GM12873 (cell line): ENCODE measurements at regions not wholly inside any gene's neighbourhood (a gene's known extent, or its start where the extent isn't known, plus 50 kb on each side); places are given as distances from the start of the nearest gene placed in this dataset.

Experiments
- TF ChIP-seq, protein P1 (sequence below): IDR thresholded peaks from 2 replicates; pipeline ENCODE4 v1.5.1; 2012; ENCODE audit warnings: low read depth, mild to moderate bottlenecking, moderate library complexity, low read length, control low read depth; ENCODE audit not compliant: insufficient read depth; ENCODE audit errors: missing control alignments

DNA sequence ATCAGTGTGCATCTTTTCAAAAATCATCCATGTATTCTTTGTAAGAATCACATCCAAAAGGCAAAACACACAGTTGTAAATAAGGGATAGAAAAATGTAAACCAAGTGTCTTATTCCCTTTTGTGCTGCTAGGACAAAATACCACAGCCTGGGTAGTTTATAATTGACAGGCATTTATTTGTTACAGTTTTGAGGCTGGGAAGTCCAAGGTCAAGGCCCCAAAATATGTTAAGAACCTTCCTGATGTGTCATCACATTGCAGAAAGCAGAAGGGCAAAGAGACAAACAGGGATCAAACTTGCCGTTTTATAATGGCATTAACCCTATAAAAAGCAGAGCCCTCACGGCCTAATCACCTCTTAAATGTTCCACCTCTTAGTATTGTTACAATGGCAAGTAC lies 364.8 kb downstream of the MED10 start:
- TF ChIP-seq, protein P1, sequence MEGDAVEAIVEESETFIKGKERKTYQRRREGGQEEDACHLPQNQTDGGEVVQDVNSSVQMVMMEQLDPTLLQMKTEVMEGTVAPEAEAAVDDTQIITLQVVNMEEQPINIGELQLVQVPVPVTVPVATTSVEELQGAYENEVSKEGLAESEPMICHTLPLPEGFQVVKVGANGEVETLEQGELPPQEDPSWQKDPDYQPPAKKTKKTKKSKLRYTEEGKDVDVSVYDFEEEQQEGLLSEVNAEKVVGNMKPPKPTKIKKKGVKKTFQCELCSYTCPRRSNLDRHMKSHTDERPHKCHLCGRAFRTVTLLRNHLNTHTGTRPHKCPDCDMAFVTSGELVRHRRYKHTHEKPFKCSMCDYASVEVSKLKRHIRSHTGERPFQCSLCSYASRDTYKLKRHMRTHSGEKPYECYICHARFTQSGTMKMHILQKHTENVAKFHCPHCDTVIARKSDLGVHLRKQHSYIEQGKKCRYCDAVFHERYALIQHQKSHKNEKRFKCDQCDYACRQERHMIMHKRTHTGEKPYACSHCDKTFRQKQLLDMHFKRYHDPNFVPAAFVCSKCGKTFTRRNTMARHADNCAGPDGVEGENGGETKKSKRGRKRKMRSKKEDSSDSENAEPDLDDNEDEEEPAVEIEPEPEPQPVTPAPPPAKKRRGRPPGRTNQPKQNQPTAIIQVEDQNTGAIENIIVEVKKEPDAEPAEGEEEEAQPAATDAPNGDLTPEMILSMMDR, result no peak

DNA sequence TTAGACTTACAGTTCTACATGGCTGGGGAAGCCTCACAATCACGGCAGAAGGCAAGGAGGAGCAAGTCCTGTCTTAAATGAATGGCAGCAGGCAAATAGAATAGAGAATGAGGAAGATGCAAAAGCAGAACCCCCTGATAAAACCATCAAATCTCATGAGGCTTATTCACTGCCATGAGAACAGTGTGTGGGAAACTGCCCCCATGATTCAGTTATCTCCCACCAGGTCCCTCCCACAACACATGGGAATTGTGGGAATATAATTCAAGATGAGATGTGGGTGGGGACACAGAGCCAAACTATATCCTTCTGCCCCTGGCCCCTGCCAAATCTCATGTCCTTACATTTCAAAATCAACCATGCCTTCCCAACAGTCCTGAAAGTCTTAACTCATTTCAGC lies 367.1 kb downstream of the MED10 start:
- TF ChIP-seq, protein P1, result no peak

DNA sequence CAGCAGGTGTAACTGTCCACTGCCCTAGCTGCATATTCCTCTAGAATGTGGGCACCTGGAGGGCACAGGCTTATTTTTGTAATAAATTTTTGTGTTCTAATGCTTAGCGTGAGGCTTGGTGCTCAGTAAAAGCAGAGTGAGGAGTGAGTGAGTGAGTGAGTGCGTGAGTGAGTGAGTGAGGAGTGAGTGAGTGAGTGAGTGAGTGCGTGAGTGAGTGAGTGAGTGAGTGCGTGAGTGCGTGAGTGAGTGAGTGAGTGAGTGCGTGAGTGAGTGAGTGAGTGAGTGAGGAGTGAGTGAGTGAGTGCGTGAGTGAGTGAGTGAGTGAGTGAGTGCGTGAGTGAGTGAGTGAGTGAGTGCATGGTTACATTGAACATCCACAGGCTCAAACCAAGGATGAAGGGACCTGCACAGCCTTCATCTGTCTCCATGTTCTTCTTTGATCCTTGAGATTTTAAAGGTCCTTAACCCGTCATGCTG lies 371.5 kb downstream of the MED10 start:
- TF ChIP-seq, protein P1, result no peak

DNA sequence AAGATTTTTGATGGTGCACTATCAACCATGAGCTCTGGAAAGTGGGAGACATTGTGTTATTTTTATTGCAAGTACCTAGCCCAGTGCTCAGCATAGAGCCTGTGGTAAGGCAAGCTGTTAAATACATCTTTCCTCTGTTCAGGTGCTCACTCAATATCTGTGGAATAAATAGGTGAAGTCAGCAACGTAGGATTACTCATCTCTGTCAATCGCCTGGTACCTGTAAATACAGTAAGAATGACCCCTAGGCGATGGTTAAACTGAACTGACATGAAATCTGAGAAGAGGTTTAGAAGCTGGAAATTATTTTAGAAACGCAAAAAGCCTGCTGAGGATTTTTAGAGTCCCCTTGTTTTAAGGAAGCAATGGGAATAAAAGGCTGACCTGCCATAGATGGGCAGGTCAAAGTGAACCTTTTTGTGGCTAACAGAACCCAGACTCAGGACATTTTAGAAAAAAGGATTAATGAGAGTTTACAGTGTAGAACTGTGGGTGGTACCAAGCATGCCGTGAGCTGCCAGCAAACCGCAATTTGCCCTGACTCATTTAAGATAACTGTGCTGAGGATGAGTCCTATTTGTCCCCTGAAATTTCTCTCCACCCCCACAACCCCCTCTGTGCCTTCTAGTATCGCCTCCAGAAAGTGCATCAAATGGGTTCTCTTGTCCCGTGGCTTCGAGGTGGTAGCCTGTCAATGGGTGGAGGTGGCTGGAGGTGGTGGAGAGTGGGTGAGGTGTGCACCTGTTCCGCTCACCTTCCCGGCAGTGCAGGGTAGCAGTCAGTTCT lies 375.1 kb downstream of the MED10 start:
- TF ChIP-seq, protein P1, result no peak

DNA sequence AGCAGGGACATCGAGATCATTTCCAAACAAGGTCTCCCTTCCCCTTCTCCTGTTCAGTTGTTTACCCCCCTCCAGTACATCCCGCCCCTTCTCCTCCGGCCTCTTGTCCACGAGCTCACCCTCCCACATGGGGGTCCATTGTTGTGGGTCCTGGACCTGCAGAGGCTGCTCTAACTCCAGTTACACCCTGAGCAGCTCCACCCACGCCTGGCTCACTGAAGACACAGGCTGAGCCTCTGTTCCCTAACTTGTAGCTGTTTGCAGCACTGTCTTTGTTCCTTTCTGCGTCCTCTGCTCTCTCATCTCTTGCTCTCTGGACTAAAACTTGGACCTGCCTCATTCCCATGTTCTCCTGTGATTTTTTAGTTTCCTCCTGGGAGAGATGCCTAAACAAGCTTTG lies 377.5 kb downstream of the MED10 start:
- TF ChIP-seq, protein P1, result no peak

DNA sequence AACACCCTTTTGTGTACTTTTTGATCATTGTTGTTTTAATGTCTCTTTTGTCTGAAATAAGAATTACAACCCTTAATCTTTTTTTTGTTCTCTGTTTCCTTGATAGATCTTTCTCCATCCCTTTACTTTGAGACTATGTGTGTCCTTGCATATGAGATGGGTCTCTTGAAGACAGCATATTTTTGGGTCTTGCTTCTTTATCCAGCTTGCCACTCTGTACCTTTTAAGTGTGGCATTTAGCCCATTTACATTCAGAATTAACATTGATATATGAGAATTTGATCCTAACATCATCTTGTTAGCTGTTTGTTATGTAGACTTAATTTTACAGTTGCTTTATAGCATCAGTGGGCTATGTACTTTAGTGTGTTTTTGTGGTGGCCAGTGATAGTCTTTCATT lies 382.5 kb downstream of the MED10 start:
- TF ChIP-seq, protein P1, result no peak

DNA sequence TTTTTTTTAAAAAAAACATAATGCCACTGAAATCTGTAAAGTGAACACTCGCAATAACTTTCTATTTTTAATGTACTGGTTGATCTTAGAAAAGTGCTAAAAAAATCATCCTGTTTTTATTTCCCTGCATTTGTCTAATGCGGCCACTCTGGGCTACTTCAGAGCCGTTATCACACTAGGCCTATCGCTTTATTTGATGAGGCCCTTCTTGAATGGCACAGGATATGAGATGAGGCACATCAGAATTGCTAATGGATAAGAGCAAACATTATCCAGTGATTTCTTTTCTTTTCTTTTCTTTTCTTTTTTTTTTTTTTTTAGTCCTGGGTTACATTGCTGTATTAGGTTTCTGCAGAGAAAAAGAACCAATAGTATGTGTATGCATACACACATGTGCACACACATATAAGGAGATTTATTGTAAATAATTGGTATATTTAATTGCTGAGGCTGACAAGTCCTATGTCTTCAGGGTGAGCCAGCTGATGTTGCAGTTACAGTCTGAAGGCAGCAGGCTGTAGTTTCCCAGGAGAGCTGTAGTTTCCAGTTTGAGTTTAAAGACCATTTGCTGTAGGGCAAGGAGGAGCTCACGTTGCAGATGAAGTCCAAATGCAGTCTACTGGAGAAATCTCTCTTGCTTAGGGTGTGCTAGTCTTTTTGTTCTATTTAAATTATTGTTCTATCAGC lies 391.7 kb downstream of the MED10 start:
- TF ChIP-seq, protein P1, result no peak
